HG03442 (cell line): ENCODE measurements at regions not wholly inside any gene's neighbourhood (a gene's known extent, or its start where the extent isn't known, plus 50 kb on each side); places are given as distances from the start of the nearest gene placed in this dataset.
"Not testable (repeated sequence)": the region's sequence is repeated elsewhere in the genome, so short reads cannot be mapped to it uniquely, and the experiment has no call there.

ENCODE experiments used
- ATAC-seq: cut with Tn5 transposase; IDR thresholded peaks from one replicate; pipeline ENCODE4 v1.9.1; 2021; ENCODE audit warnings: mild to moderate bottlenecking, moderate library complexity; ENCODE audit not compliant: unreplicated experiment

GRCh38 chr1:91207691-91208090, 185.9 kb upstream of the ZNF644 start:
- ATAC-seq, result not testable (repeated sequence)

- ATAC-seq, result not testable (repeated sequence)
These were observed 182.3 kb upstream of the ZNF644 start for GRCh38 chr1:91204150-91204549.

GRCh38 chr1:91201694-91202093, 179.9 kb upstream of the ZNF644 start:
- no peak for ATAC-seq

DNA sequence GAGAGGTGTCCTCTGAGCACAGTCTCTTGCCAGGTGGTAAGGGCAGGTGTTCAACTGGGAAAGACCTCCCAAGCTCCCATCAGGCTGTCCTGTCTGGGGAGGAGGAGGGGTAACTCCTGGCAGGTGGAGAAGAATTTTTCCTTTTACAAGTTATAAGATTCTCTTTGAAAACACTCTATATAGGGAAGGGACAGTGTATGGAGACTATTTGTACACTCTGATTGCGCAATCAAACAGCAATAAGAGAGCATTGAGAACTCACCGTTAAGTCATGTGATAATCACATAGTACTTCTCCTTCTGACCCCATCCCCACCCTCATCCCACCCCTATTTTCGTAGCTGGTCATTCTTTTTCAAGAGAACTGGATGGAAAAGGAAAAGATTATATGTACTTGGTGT, 179.3 kb upstream of the ZNF644 start:
- no peak for ATAC-seq

DNA sequence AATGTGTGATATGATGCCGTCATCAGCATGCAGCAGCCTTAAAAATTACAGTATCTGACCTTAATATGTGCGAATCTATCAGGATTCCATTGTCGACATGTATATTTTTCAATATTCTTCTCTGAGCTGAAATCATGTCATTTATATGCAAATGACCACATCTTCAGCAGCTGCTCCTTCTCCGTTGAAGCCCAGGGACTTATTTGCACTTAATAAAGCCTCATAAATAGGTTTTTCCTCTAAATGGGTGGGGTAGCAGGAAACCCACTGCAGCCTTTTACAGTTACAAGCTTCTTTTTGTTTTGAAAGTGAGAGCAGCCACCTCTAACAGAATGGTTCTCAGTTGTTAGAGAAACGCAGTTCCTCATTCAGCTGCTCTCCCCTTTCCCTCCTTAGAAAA, 178.8 kb upstream of the ZNF644 start:
- ATAC-seq, result no peak

DNA sequence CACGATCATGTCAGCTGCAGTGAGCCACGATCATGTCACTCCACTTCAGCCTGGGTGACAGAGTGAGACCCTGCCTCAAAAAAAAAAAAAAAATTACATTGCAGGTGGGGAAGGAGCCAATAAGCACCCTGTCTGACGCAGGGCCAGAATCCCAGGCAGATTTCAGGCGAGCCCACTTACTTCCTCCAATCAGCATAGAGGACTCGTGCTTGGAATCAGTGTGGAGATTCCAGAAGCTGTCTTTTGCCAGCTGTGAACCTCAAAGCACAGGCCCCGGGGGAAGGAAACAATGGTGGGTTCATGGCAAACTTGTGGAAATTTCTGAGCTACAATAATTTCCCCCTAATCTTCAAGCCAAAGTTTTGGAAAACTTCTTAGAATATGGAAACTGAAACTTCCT, 178.2 kb upstream of the ZNF644 start:
- no peak for ATAC-seq

DNA sequence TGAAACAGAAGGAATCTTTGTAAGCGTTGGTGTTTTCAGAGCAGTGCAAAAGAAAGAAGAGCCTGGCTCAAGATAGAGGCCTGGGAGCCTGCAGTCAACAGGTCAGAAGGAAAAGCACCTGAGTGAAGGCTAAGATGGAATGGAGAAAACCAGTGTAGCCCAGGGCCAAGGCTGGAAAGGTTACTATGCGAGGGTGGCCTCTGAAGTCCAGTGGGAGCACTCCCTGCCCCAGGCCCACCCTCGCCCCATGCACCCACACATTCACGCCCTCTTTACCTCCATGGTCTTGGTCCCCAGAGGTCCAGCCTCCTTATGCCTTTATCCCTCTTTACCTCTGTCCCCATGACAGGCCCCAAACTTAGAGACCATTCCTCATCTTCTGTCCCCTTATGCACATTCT, 169.2 kb upstream of the ZNF644 start:
- ATAC-seq, result no peak

DNA sequence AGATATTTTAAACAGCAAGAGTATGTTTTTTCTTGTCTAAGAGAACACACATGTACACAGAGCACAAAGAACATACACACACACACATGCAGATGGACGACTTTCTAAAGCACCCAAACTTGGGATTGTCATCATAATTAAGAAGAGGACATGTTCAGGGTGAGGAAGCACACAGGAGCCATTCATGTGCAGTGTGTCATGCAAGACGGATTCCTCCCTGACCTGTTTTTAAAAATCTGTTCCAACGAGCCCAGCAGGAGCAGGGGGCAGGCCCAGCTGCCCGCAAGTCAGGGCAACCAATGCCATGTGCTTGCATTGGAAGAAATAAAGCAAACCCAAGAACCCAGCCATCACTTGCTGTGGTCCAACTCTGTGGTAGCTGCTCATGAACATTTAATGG, 167.3 kb upstream of the ZNF644 start:
- no peak for ATAC-seq

DNA sequence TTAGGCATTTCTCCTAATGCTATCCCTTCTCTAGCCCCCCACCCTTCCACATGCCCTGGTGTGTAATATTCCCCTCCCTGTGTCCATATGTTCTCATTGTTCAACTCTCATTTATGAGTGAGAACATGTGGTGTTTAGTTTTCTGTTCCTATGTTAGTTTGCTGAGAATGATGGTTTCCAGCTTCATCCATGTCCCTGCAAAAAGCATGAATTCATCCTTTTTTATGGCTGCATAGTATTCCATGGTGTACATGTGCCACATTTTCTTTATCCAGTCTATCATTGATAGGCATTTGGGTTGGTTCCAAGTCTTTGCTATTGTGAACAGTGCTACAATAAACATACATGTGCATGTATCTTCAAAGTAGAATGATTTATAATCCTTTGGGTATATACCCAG, 161.0 kb upstream of the ZNF644 start:
- not testable (repeated sequence) for ATAC-seq

- no peak for ATAC-seq
These were observed 154.4 kb upstream of the ZNF644 start for GRCh38 chr1:91176250-91176649.

DNA sequence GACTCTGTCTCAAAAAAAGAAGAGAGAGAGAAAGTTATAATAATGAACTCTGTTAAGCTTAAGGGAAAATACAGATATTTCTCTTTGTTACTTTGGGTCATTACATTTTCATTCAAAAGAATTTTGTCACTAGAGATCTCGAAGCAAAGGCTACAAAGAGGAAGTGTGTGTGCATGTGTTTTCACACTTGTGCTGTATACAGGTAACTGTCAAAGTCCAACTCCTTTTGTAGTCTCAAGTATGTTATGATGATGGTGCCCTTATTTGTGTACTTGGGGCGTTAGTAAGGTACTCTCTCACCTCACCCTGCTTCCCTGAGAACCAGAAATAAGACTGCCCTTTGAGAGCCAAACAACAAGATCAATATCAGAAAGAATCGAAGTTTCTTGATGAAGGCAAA, 152.9 kb upstream of the ZNF644 start:
- no peak for ATAC-seq

DNA sequence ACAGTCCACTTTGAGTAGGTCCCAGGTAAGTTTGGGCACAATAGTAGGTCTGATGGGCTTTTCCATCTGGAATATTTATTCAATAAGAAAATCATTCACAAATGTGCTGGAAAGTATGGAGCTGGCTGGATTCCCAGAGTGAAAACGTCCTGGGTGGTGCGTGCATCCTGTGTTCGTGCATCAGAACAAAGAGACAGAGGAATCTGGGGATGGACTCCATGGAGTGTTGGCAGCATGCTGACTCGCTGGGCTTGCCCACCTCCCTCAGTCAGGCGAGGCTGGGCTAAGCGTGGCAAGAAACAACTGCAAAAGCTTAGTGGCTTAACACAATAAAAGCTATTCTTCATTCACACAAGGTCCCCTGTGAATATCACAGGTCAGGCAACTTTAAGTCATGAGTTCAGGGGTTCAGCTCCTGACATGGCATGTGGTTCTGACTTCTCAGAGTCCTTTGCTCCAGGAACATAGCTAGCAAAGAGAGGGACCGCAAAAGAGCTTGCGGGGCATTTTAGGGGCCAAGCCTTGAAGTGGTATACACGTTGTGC, 151.6 kb upstream of the ZNF644 start:
- no peak for ATAC-seq

GRCh38 chr1:91172541-91172940, 150.7 kb upstream of the ZNF644 start:
- ATAC-seq, result no peak

DNA sequence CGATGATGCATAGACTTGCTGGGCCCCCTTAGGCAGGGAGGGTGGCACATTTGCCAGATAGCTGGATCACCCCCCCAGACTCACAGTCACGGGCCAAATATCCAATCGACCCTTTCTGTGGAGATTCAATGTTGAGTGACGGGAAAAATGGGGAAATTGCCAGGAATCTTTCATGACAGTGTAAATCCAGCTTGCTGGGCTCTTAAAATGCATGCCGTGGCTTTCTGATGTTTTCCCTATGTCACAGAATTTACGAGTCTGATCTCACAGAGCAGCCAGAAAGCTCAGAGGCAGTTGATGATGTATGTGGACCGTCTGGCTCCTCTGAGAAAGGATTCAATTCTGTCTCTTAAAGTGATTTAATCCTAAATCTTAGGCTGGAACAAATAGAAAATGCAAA, 150.1 kb upstream of the ZNF644 start:
- no peak for ATAC-seq

DNA sequence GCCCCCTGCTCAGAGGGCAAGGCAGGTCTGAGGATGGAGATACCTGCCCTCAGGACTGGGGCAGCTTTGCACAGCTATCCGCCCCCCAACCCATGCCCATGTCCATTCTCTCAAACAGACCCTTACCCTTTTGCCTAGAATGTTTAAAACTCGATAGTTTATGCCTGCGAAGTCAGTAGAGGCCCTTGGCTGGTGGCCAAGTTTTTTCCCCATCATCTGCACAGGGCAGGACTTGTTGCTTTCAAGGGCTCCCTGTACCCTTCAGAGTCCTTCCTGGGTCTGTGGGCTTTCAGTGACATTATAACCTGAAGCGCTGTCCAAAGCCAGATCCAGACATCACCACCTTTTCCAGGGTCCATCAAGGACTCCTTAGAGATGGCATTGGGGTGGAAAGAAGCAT, 148.7 kb upstream of the ZNF644 start:
- ATAC-seq, result no peak

GRCh38 chr1:91166106-91166712, 144.4 kb upstream of the ZNF644 start:
- peak; percentile 61 for ATAC-seq

DNA sequence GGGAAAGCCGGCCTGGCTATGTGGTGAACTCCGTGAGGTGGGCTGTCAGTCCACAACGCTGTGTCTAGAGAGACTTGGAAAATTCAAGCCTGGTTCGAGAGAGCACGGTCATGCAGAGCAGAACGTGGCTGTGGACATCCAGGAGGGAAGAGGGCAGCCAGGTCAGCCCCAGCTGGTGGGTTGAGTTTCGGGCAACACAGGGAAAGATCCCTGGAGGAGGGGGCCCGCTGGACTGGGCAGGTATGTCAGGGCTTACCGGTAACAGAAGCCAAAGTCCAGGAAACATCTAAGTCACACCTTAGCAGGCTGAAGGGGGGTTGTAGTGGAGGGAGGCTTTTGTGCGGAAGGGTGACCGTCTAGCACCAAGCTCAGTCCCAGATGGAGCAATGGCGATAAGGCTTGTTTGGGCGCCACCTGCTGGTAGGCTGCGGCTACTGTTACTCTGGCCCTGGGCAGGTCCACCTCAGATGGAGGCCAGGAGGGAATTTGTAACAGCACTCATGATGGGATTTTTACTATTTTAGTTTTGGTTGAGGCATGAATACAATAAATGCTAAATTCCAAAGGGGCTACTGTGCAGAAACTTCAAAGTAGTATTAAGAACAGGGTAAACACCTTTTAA, 143.3 kb upstream of the ZNF644 start:
- peak; percentile 90 for ATAC-seq

DNA sequence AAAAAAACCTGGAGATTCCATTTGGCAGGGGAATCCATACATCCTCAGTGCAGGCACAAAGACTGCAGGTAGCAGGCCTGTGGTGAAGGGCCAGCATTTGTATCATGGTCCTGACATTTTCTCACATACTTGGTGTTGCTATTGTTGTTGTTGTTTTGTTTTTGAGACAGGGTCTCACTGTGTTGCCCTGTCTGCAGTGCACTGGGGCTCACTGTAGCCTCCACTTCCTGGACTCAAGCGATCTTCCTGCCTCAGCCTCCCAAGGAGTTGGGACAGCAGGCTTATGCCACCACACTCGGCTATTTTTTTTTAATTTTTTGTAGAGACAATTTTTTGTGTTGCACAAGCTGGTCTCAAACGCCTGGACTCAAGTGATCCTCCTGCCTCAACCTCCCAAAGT, 140.8 kb upstream of the ZNF644 start:
- no peak for ATAC-seq

DNA sequence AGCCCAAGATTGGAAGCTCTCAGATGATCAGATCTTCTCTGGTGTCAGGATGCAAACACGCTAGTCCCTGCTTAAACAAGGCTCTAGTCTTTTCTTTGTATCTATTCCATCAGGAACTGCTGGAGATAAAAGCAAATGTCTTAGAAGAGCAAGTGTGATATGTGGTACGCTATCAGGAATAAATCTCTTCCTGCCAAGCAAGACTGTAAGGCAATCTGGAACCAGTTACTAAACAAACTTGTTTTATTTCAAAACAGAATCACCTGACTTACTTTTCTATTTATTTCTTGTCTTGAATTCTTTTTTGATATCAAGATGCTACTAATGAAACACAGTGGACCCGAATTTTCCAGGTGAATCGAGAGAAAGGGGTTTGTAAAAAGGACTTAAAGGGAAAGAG, 139.9 kb upstream of the ZNF644 start:
- ATAC-seq, result no peak

DNA sequence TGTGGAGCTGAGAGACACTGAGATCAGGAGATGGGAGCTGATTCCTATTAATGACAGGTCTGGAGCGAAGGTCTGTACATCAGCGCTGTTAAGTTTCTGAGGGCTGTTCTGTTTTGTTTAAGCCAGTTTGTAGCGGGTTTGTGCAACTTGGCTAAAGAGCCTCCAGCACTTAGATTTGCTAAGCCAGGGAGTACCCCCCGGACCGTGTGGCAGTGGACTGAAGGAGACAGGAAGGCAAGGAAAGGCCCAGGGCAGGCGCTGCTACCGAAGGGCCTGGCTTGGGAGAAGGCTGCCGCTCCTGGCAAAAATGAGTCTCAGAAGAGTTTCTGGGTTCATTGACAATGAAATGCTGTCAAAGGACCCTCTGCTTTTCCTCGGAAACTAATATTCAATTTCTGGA, 139.3 kb upstream of the ZNF644 start:
- no peak for ATAC-seq

GRCh38 chr1:91160363-91161075, 138.7 kb upstream of the ZNF644 start:
- ATAC-seq, result no peak

DNA sequence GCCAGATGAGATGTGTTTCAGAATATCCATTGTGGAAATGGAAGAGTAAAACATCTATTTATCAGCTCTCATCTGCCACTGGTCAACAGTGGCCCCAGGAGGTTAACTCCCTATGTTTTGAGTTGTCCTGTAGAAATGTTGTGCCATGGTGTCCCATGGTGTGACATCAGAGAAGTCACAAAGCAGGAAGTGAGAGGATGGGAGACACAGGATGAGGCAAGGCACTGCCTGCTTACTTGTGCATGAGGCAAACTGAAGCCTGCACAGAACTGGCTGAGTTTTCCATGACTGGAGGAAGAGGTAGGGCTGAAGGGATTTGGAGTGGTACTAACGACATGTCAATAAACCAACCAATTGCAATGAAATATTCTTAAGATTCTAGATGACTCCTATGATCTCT, 131.5 kb upstream of the ZNF644 start:
- ATAC-seq, result no peak
